Neural cell (in vitro differentiated cells): ENCODE measurements at regions not wholly inside any gene's neighbourhood (a gene's known extent, or its start where the extent isn't known, plus 50 kb on each side); places are given as distances from the start of the nearest gene placed in this dataset.

Experiments used
- H2AFZ ChIP-seq: fragments of 200-600, 300-800 bp; sonication (generic), shearing (Covaris generic); 2 replicates; pipeline ENCODE4 v1.6.0; 2014; ENCODE audit warnings: low read depth, mild to moderate bottlenecking, antibody characterized with exemption, low read length, moderate library complexity
- H3F3A ChIP-seq: fragments of 200-600 bp; shearing (Covaris generic); 2 replicates; pipeline ENCODE4 v1.6.1; 2016; ENCODE audit warnings: mild to moderate bottlenecking, moderate library complexity, mixed read lengths, antibody characterized with exemption, low read length; ENCODE audit not compliant: insufficient read depth, poor library complexity, severe bottlenecking
- H3K27ac ChIP-seq: fragments of 200-600, 300-800 bp; sonication (generic), shearing (Covaris generic); 2 replicates; pipeline ENCODE4 v1.5.1; 2014; ENCODE audit warnings: mild to moderate bottlenecking, low read length, moderate library complexity
- H3K27me3 ChIP-seq: fragments of 300-800, 200-600 bp; sonication (generic), shearing (Covaris generic); 2 replicates; pipeline ENCODE4 v1.6.0; 2014; ENCODE audit warnings: mild to moderate bottlenecking, low read depth, low read length, moderate library complexity; ENCODE audit not compliant: insufficient read depth
- H3K36me3 ChIP-seq: fragments of 300-800, 200-600 bp; sonication (generic), shearing (Covaris generic); 2 replicates; pipeline ENCODE4 v1.5.1; 2014; ENCODE audit warnings: mild to moderate bottlenecking, antibody characterized with exemption, low read length, moderate library complexity; ENCODE audit not compliant: insufficient read depth
- H3K4me2 ChIP-seq: fragments of 300-800, 200-600 bp; sonication (generic), shearing (Covaris generic); 2 replicates; pipeline ENCODE4 v1.6.0; 2014; ENCODE audit warnings: mild to moderate bottlenecking, low read length
- H3K4me3 ChIP-seq: fragments of 300-800, 200-600 bp; sonication (generic), shearing (Covaris generic); 2 replicates; pipeline ENCODE4 v1.5.1; 2014; ENCODE audit warnings: mild to moderate bottlenecking, low read length, moderate library complexity
- H3K79me2 ChIP-seq: fragments of 200-600 bp; shearing (Covaris generic); replicated peaks from 2 replicates; pipeline ENCODE4 v1.6.0; 2014; ENCODE audit warnings: mild to moderate bottlenecking, low read length, moderate library complexity; ENCODE audit not compliant: insufficient read depth
- H3K9ac ChIP-seq: fragments of 300-800, 200-600 bp; sonication (generic), shearing (Covaris generic); 2 replicates; pipeline ENCODE4 v1.6.1; 2016; ENCODE audit warnings: mild to moderate bottlenecking, low read length, mixed read lengths
- H3K9me2 ChIP-seq: fragments of 200-600 bp; shearing (Covaris generic); 2 replicates; pipeline ENCODE4 v1.6.1; 2016; ENCODE audit warnings: mild to moderate bottlenecking, low read length, mixed read lengths; ENCODE audit not compliant: insufficient read depth
- H3K9me3 ChIP-seq: fragments of 200-600, 300-800 bp; sonication (generic), shearing (Covaris generic); 2 replicates; pipeline ENCODE4 v1.6.1; 2016; ENCODE audit warnings: mild to moderate bottlenecking, mixed run types, low read length, moderate library complexity, mixed read lengths
- H4K20me1 ChIP-seq: fragments of 200-600 bp; shearing (Covaris generic); 2 replicates; pipeline ENCODE4 v1.6.1; 2016; ENCODE audit warnings: mild to moderate bottlenecking, mixed run types; ENCODE audit not compliant: insufficient read depth
- CTCF ChIP-seq: fragments of 450-650 bp; IDR thresholded peaks from 2 replicates; pipeline ENCODE4 v1.5.1; 2014; ENCODE audit warnings: antibody characterized with exemption, mild to moderate bottlenecking, moderate library complexity; ENCODE audit not compliant: poor library complexity, severe bottlenecking
- EP300 ChIP-seq: fragments of 450-650 bp; conservative IDR thresholded peaks from 2 replicates; pipeline ENCODE4 v1.6.1; 2014; ENCODE audit warnings: antibody characterized with exemption, mild to moderate bottlenecking, moderate library complexity; ENCODE audit not compliant: poor library complexity, severe bottlenecking
- EZH2 ChIP-seq: fragments of 200-600, 300-800 bp; shearing (Covaris generic), sonication (generic); IDR thresholded peaks from 2 replicates; pipeline ENCODE4 v1.6.1; 2014; ENCODE audit warnings: antibody characterized with exemption, low read length, borderline replicate concordance, mild to moderate bottlenecking; ENCODE audit not compliant: insufficient read depth, poor library complexity, severe bottlenecking
- MXI1 ChIP-seq: fragments of 450-650 bp; conservative IDR thresholded peaks from 2 replicates; pipeline ENCODE4 v1.6.1; 2014; ENCODE audit warnings: antibody characterized with exemption, mild to moderate bottlenecking; ENCODE audit not compliant: poor library complexity, severe bottlenecking
- POLR2AphosphoS5 ChIP-seq: IDR thresholded peaks from 2 replicates; pipeline ENCODE4 v1.6.1; 2012
- RAD21 ChIP-seq: fragments of 450-650 bp; conservative IDR thresholded peaks from 2 replicates; pipeline ENCODE4 v1.6.1; 2014; ENCODE audit warnings: antibody characterized with exemption, mild to moderate bottlenecking, moderate library complexity
- REST ChIP-seq: IDR thresholded peaks from 2 replicates; pipeline ENCODE4 v1.6.1; 2012; ENCODE audit warnings: borderline replicate concordance
- SMC3 ChIP-seq: fragments of 450-650 bp; conservative IDR thresholded peaks from 2 replicates; pipeline ENCODE4 v1.6.1; 2014; ENCODE audit warnings: antibody characterized with exemption, mild to moderate bottlenecking, moderate library complexity; ENCODE audit not compliant: poor library complexity
- TAF1 ChIP-seq: IDR thresholded peaks from 2 replicates; pipeline ENCODE4 v1.6.1; 2012; ENCODE audit warnings: low read depth

- Histone ChIP-seq H3K4me2 (no peak overlapping the region), H3K9me2 (no peaks in the 10 kb centered on the region), H3K36me3 (no peaks in the 10 kb centered on the region), H3K27ac (no peak overlapping the region), H4K20me1 (no peaks in the 10 kb centered on the region), H2AFZ (no peak overlapping the region), H3F3A (no peaks in the 10 kb centered on the region), H3K9ac (no peak overlapping the region), H3K79me2 (no peaks in the 10 kb centered on the region), H3K27me3 (no peaks in the 10 kb centered on the region), H3K4me3 (no peak overlapping the region), H3K9me3 (no peaks in the 10 kb centered on the region)
- TF ChIP-seq POLR2AphosphoS5 (no peak), RAD21 (no peak), TAF1 (no peak), CTCF (no peak), SMC3 (no peak), MXI1 (no peak), REST (no peak), EP300 (no peak), EZH2 (no peak)
These were observed 245.9 kb upstream of the RHOBTB1 start for GRCh38 chr10:61189912-61190311.

GRCh38 chr10:61188691-61189090, 244.7 kb upstream of the RHOBTB1 start:
- Histone ChIP-seq H3K36me3 (no peaks in the 10 kb centered on the region), H4K20me1 (no peaks in the 10 kb centered on the region), H2AFZ (no peak overlapping the region), H3K27me3 (no peaks in the 10 kb centered on the region), H3K27ac (no peak overlapping the region), H3F3A (no peaks in the 10 kb centered on the region), H3K9me2 (no peaks in the 10 kb centered on the region), H3K79me2 (no peaks in the 10 kb centered on the region), H3K9ac (no peak overlapping the region), H3K4me2 (no peak overlapping the region), H3K9me3 (no peaks in the 10 kb centered on the region), H3K4me3 (no peak overlapping the region)
- TF ChIP-seq TAF1 (no peak), EZH2 (no peak), RAD21 (no peak), SMC3 (no peak), CTCF (no peak), EP300 (no peak)
